H1 (cell line): ENCODE measurements at regions not wholly inside any gene's neighbourhood (a gene's known extent, or its start where the extent isn't known, plus 50 kb on each side); places are given as distances from the start of the nearest gene placed in this dataset.

Experiments used
- CTCF ChIA-PET: fragments of 300-600 bp; sonication (Branson Sonifier 250); formaldehyde crosslinking; loops from one replicate; lab custom pipeline; 2021; ENCODE audit not compliant: partially characterized antibody; lab: Charles Lee
- POLR2A ChIA-PET: fragments of 300-600 bp; sonication (Branson Sonifier 250); formaldehyde crosslinking; loops from one replicate; lab custom pipeline; 2021; ENCODE audit warnings: inconsistent platforms; ENCODE audit not compliant: partially characterized antibody; lab: Charles Lee
- DNase-seq, 2 experiments: peaks; one replicate each; pipeline versions ENCODE4 v3.0.0 to v3.0.0-alpha.2; 2010 to 2022; ENCODE audit warnings: low spot score in 2 of 2, low read depth in 1 of 2, mixed read lengths in 1 of 2
- FAIRE-seq: peaks from 2 replicates; lab custom pipeline; 2011; peaks lifted over from hg19 to GRCh38; lab: Jason Lieb, UNC
- H2AFZ ChIP-seq: 2 replicates; pipeline ENCODE4 v1.8.1; 2012; ENCODE audit warnings: low read length, inconsistent platforms
- H2AK5ac ChIP-seq: 2 replicates; pipeline ENCODE4 v1.6.1; 2013; ENCODE audit warnings: low read depth, low read length
- H2BK120ac ChIP-seq: replicated peaks from 2 replicates; pipeline ENCODE3; 2013; ENCODE audit warnings: low read depth, low read length, inconsistent platforms
- H2BK12ac ChIP-seq: 2 replicates; pipeline ENCODE4 v1.6.1; 2013; ENCODE audit warnings: low read depth, low read length
- H2BK15ac ChIP-seq: 2 replicates; pipeline ENCODE4 v1.6.1; 2013; ENCODE audit warnings: low read length
- H2BK20ac ChIP-seq: 2 replicates; pipeline ENCODE4 v1.6.1; 2013; ENCODE audit warnings: low read length
- H2BK5ac ChIP-seq: 2 replicates; pipeline ENCODE4 v1.6.1; 2013; ENCODE audit warnings: low read depth, low read length
- H3K14ac ChIP-seq: 2 replicates; pipeline ENCODE4 v1.6.1; 2013; ENCODE audit warnings: inconsistent platforms; ENCODE audit not compliant: insufficient read length
- H3K18ac ChIP-seq: 2 replicates; pipeline ENCODE4 v1.6.1; 2013; ENCODE audit warnings: low read length; ENCODE audit errors: extremely low read depth
- H3K23ac ChIP-seq: 2 replicates; pipeline ENCODE4 v1.6.1; 2013; ENCODE audit warnings: inconsistent platforms; ENCODE audit not compliant: insufficient read length
- H3K23me2 ChIP-seq: 2 replicates; pipeline ENCODE4 v1.6.1; 2013; ENCODE audit warnings: low read depth, low read length
- H3K27ac ChIP-seq: 2 replicates; pipeline ENCODE4 v1.6.1; 2011; ENCODE audit warnings: low read depth, low read length, inconsistent platforms
- H3K27me3 ChIP-seq, 4 experiments: replicated peaks in 1 of 4; 1 replicate in 1 of 4; 2 replicates in 3 of 4; pipeline versions ENCODE4 v1.6.1 to v1.8.1; 2011 to 2013; ENCODE audit warnings: low read length in 3 of 4, mild to moderate bottlenecking in 3 of 4, inconsistent platforms in 2 of 4, mixed read lengths in 2 of 4, moderate library complexity in 1 of 4; ENCODE audit not compliant: control insufficient read depth in 3 of 4, insufficient read depth in 3 of 4; ENCODE audit errors: extremely low read depth in 1 of 4
- H3K36me3 ChIP-seq, 4 experiments: 2 replicates each; pipeline versions ENCODE4 v1.6.1 to v1.8.1; 2011 to 2013; ENCODE audit warnings: mild to moderate bottlenecking in 4 of 4, low read length in 3 of 4, moderate library complexity in 2 of 4, control low read depth in 1 of 4, inconsistent platforms in 1 of 4; ENCODE audit not compliant: insufficient read depth in 4 of 4, control insufficient read depth in 2 of 4
- H3K4ac ChIP-seq: replicated peaks from 2 replicates; pipeline ENCODE3; 2013; ENCODE audit warnings: low read length, low read depth, mixed read lengths, inconsistent platforms; ENCODE audit not compliant: insufficient read length
- H3K4me1 ChIP-seq, 4 experiments: replicated peaks in 1 of 4; 1 replicate in 1 of 4; 2 replicates in 3 of 4; pipeline versions ENCODE4 v1.6.1 to v1.8.1; 2011 to 2013; ENCODE audit warnings: low read length in 3 of 4, inconsistent platforms in 2 of 4, mixed read lengths in 1 of 4; ENCODE audit not compliant: insufficient read depth in 4 of 4, control insufficient read depth in 3 of 4
- H3K4me2 ChIP-seq, 2 experiments: 2 replicates each; pipeline versions ENCODE4 v1.6.1 to v1.8.1; 2011 to 2013; ENCODE audit warnings: low read depth in 2 of 2, low read length in 2 of 2, control low read depth in 1 of 2, inconsistent platforms in 1 of 2, mild to moderate bottlenecking in 1 of 2; ENCODE audit not compliant: insufficient read depth in 1 of 2
- H3K4me3 ChIP-seq, 4 experiments: fragments of 200-600, 300-600 bp in 1 of 4; sonication (generic), shearing (Covaris generic), sonication (Bioruptor Twin) in 1 of 4; 2 replicates each; pipeline versions ENCODE4 v1.5.1 to v1.8.1; 2011 to 2016; ENCODE audit warnings: low read length in 4 of 4, low read depth in 3 of 4, control low read depth in 2 of 4, inconsistent platforms in 2 of 4, mild to moderate bottlenecking in 2 of 4, mixed read lengths in 1 of 4, moderate library complexity in 1 of 4; ENCODE audit not compliant: insufficient read depth in 2 of 4; ENCODE audit errors: extremely low read depth in 1 of 4
- H3K56ac ChIP-seq: replicated peaks from 2 replicates; pipeline ENCODE3; 2013; ENCODE audit warnings: low read depth, mild to moderate bottlenecking, mixed read lengths, low read length, inconsistent platforms; ENCODE audit not compliant: insufficient read length
- H3K79me1 ChIP-seq: 2 replicates; pipeline ENCODE4 v1.6.1; 2013; ENCODE audit warnings: low read depth, low read length, control low read depth
- H3K79me2 ChIP-seq, 2 experiments: 2 replicates each; pipeline versions ENCODE4 v1.6.1 to v1.8.1; 2012 to 2013; ENCODE audit warnings: low read length in 2 of 2, mild to moderate bottlenecking in 2 of 2, inconsistent platforms in 1 of 2; ENCODE audit not compliant: insufficient read depth in 2 of 2, control insufficient read depth in 1 of 2
- H3K9ac ChIP-seq, 4 experiments: replicated peaks in 1 of 4; 1 replicate in 1 of 4; 2 replicates in 3 of 4; pipeline versions ENCODE4 v1.6.1 to v1.8.1; 2011 to 2013; ENCODE audit warnings: low read depth in 3 of 4, low read length in 3 of 4, control low read depth in 2 of 4, mild to moderate bottlenecking in 2 of 4, moderate library complexity in 2 of 4, inconsistent platforms in 1 of 4; ENCODE audit errors: extremely low read depth in 1 of 4
- H3K9me3 ChIP-seq, 2 experiments: 2 replicates each; pipeline versions ENCODE4 v1.6.1 to v1.8.1; 2012 to 2013; ENCODE audit warnings: mild to moderate bottlenecking in 2 of 2, moderate library complexity in 2 of 2, control low read depth in 1 of 2, inconsistent platforms in 1 of 2, low read depth in 1 of 2, low read length in 1 of 2, mixed read lengths in 1 of 2; ENCODE audit not compliant: insufficient read depth in 2 of 2
- H4K20me1 ChIP-seq, 2 experiments: replicated peaks in 1 of 2; 2 replicates each; pipeline versions ENCODE3 to v1.8.1; 2011 to 2013; ENCODE audit warnings: inconsistent platforms in 2 of 2, low read length in 2 of 2, mild to moderate bottlenecking in 1 of 2; ENCODE audit not compliant: insufficient read depth in 2 of 2, control insufficient read depth in 1 of 2
- H4K5ac ChIP-seq: 2 replicates; pipeline ENCODE4 v1.6.1; 2013; ENCODE audit warnings: low read length, low read depth, mixed read lengths, inconsistent platforms; ENCODE audit not compliant: insufficient read length
- H4K8ac ChIP-seq: 2 replicates; pipeline ENCODE4 v1.8.0; 2013; ENCODE audit warnings: mild to moderate bottlenecking, moderate library complexity, low read length, inconsistent platforms; ENCODE audit not compliant: insufficient read depth; ENCODE audit errors: extremely low read depth
- H4K91ac ChIP-seq: replicated peaks from 2 replicates; pipeline ENCODE3; 2013; ENCODE audit warnings: low read length, mixed read lengths, inconsistent platforms; ENCODE audit not compliant: insufficient read length
- BACH1 ChIP-seq: IDR thresholded peaks from 2 replicates; pipeline ENCODE4 v1.6.1; 2012; ENCODE audit warnings: low read length, improper control_type of control experiment
- JUN ChIP-seq: IDR thresholded peaks from 2 replicates; pipeline ENCODE4 v1.6.1; 2011; ENCODE audit warnings: low read depth, mild to moderate bottlenecking, improper control_type of control experiment, low read length
- NANOG ChIP-seq: IDR thresholded peaks from 2 replicates; pipeline ENCODE4 v1.6.1; 2011; ENCODE audit warnings: low read length, low read depth, mild to moderate bottlenecking, inconsistent platforms; ENCODE audit not compliant: insufficient read depth, poor library complexity, severe bottlenecking
- SP4 ChIP-seq: IDR thresholded peaks from 2 replicates; pipeline ENCODE4 v1.6.1; 2012; ENCODE audit warnings: low read length, inconsistent platforms
- WGBS, 2 experiments: shearing (Covaris generic) in 1 of 2; methylation state at CpG; one replicate each; pipeline versions ENCODE4 v1.1.6 to v1.1.7; 2013 to 2015; ENCODE audit warnings: low lambda C conversion rate in 2 of 2, mixed read lengths in 2 of 2, inconsistent platforms in 1 of 2, low coverage in 1 of 2, missing lambda C conversion rate in 1 of 2; ENCODE audit not compliant: insufficient replicate concordance in 2 of 2, insufficient coverage in 1 of 2, insufficient read length in 1 of 2; ENCODE audit errors: extremely low coverage in 1 of 2, missing lambda C conversion rate in 1 of 2; 5-methylcytosine and 5-hydroxymethylcytosine counted together

DNA sequence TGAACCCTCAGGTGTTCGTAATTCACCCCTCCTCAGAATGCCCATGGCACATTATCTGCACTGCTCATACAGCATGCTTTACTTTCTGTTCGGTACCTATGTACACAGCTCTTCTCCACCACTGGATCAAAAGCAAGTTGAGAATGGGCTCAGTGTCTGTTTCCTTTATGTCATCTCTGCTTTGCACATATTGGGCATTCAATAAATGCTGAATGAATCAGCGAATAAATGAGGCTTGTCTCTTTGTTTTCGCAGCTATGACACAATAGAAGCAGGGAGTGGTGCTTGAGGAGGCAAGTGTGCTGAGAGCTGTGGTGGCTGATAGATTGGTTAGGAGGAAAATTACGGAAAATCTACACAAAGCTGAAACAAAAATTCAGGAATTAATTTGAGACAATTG lies 109.1 kb upstream of the VMA21 start:
- H3K14ac ChIP-seq: no peak overlapping the region
- H2AFZ ChIP-seq: no peak overlapping the region
- no peaks in the 10 kb centered on the region for H3K23me2 ChIP-seq
- no peak overlapping the region for H2BK5ac ChIP-seq
- H3K9me3 ChIP-seq: no peaks in the 10 kb centered on the region
- H2BK15ac ChIP-seq: no peak overlapping the region
- no peaks in the 10 kb centered on the region for H3K79me1 ChIP-seq
- H2BK120ac ChIP-seq: no peak overlapping the region
- no peaks in the 10 kb centered on the region for H3K79me2 ChIP-seq
- POLR2A ChIA-PET: no interaction called here
- no peak overlapping the region for H3K4me3 ChIP-seq
- H3K4ac ChIP-seq: no peak overlapping the region
- WGBS, 2 experiments: 88% methylated on average over 5 of the region's 5 CpGs; no CpG with 5 or more reads in 1 of the 2 experiments
- CTCF ChIA-PET: no interaction called here
- no peak overlapping the region for H2BK12ac ChIP-seq
- no peak for TF ChIP-seq JUN
- TF ChIP-seq BACH1: no peak
- TF ChIP-seq NANOG: no peak
- TF ChIP-seq SP4: no peak
- no peak overlapping the region for H4K8ac ChIP-seq
- no peak overlapping the region for H2BK20ac ChIP-seq
- DNase-seq (no peak), FAIRE-seq (no peak)
- H3K4me2 ChIP-seq: no peak overlapping the region
- H3K36me3 ChIP-seq: no peaks in the 10 kb centered on the region
- no peak overlapping the region for H3K23ac ChIP-seq
- no peaks in the 10 kb centered on the region for H3K27me3 ChIP-seq
- no peaks in the 10 kb centered on the region for H4K20me1 ChIP-seq
- no peaks in the 10 kb centered on the region for H3K4me1 ChIP-seq
- H3K27ac ChIP-seq: no peak overlapping the region
- no peak overlapping the region for H2AK5ac ChIP-seq
- H4K91ac ChIP-seq: no peak overlapping the region
- H3K18ac ChIP-seq: no peak overlapping the region
- H3K56ac ChIP-seq: no peak overlapping the region
- no peak overlapping the region for H3K9ac ChIP-seq
- H4K5ac ChIP-seq: no peak overlapping the region
